ENCODE measurements at regions not wholly inside any gene's neighbourhood (a gene's known extent, or its start where the extent isn't known, plus 50 kb on each side); places are given as distances from the start of the nearest gene placed in this dataset.

DNA sequence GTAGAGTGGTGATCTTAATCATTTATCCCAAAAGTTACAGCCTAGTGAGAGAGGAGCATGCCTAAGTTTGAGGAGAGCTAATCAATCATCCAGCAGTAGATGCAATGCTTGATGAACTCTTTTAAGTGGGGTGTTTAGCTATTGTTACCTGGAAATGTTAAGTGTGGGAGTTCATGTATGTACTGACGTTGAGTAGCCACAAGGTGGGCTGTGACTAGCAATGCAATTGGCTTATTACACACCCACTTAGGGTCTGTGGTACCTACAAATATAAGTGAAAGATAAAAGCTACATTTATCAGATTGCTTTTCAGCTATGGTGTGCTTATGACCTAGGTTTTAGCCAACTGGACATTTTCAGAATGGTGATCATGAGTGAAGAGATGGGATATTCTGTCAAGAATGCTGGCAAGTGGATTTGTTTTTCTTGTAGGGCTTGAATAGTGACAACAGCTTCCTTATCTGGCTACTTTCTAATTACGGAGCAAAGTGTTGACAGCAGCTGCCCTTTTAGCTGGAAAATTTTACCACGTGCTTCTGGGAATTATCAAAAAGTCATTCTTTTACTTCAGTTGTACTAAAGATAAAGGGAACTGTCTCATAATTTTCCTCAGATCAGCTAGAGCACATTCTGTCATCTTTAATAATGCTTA, 170.6 kb downstream of the POSTN start:
- H3K27ac ChIP-seq, result no peak overlapping the region
- H3K4me3 ChIP-seq, result no peak overlapping the region
- intact Hi-C loops (cut with DNase I), result no loop called here
- no peaks in the 10 kb centered on the region for H3K9me3 ChIP-seq
- DNase-seq, result no peak
- TF ChIP-seq, protein P1, sequence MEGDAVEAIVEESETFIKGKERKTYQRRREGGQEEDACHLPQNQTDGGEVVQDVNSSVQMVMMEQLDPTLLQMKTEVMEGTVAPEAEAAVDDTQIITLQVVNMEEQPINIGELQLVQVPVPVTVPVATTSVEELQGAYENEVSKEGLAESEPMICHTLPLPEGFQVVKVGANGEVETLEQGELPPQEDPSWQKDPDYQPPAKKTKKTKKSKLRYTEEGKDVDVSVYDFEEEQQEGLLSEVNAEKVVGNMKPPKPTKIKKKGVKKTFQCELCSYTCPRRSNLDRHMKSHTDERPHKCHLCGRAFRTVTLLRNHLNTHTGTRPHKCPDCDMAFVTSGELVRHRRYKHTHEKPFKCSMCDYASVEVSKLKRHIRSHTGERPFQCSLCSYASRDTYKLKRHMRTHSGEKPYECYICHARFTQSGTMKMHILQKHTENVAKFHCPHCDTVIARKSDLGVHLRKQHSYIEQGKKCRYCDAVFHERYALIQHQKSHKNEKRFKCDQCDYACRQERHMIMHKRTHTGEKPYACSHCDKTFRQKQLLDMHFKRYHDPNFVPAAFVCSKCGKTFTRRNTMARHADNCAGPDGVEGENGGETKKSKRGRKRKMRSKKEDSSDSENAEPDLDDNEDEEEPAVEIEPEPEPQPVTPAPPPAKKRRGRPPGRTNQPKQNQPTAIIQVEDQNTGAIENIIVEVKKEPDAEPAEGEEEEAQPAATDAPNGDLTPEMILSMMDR (IDR thresholded peaks at IDR 0.05), result no peak
- ATAC-seq, result no peak
- no peaks in the 10 kb centered on the region for H3K27me3 ChIP-seq (ENCODE audit: low read depth)
- H3K4me1 ChIP-seq, result no peaks in the 10 kb centered on the region
- H3K36me3 ChIP-seq, result no peaks in the 10 kb centered on the region

DNA sequence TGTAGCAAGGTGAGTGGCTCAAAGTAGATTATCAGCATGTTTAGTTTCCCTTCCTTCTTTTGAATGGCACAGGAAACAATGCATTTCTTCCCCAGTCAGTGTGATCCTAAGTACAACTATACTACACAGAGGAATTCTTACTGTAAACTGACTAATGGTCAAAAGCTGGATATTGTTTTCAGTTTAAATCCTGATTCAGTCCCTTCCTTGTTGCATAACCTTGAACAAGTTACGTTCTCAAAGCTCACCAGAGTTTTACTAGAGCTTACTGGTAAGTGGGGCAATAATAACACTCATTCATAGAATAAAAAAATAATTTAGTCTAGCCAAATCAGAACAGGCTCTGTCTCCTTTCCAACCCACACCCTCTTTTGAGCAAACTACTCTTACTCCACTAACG, 180.1 kb downstream of the POSTN start:
- intact Hi-C loops (cut with DNase I), result no loop called here
- no peaks in the 10 kb centered on the region for H3K36me3 ChIP-seq
- H3K9me3 ChIP-seq, result no peaks in the 10 kb centered on the region
- no peaks in the 10 kb centered on the region for H3K4me1 ChIP-seq
- no peak overlapping the region for H3K4me3 ChIP-seq
- H3K27me3 ChIP-seq (ENCODE audit: low read depth), result no peaks in the 10 kb centered on the region
- no peak overlapping the region for H3K27ac ChIP-seq
- TF ChIP-seq, protein P1 (IDR thresholded peaks at IDR 0.05), result no peak
- DNase-seq, result no peak
- no peak for ATAC-seq

DNA sequence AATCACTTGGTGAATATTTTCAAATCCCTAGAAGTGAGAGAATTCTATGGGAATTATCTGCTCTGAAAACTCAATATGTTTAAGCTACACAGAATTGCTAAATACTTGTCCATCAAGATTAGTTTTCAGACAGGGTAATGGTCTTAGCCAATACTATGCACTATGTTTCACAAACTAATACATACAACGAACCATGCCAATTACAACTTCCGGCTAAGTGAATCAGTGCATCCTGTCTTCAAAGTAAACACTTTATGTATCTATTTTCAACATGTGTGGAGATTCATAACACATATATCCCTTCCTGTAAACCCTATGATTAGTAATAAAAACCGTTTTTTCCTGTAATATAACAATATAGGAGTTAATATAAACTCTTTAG, 181.5 kb downstream of the POSTN start:
- no peak for ATAC-seq
- Histone ChIP-seq H3K27ac (no peak overlapping the region), H3K4me1 (no peaks in the 10 kb centered on the region), H3K27me3 (ENCODE audit: low read depth) (no peaks in the 10 kb centered on the region), H3K9me3 (no peaks in the 10 kb centered on the region), H3K36me3 (no peaks in the 10 kb centered on the region), H3K4me3 (no peak overlapping the region)
- TF ChIP-seq, protein P1 (IDR thresholded peaks at IDR 0.05), result no peak
- intact Hi-C loops (cut with DNase I), result no loop called here
- DNase-seq, result no peak

DNA sequence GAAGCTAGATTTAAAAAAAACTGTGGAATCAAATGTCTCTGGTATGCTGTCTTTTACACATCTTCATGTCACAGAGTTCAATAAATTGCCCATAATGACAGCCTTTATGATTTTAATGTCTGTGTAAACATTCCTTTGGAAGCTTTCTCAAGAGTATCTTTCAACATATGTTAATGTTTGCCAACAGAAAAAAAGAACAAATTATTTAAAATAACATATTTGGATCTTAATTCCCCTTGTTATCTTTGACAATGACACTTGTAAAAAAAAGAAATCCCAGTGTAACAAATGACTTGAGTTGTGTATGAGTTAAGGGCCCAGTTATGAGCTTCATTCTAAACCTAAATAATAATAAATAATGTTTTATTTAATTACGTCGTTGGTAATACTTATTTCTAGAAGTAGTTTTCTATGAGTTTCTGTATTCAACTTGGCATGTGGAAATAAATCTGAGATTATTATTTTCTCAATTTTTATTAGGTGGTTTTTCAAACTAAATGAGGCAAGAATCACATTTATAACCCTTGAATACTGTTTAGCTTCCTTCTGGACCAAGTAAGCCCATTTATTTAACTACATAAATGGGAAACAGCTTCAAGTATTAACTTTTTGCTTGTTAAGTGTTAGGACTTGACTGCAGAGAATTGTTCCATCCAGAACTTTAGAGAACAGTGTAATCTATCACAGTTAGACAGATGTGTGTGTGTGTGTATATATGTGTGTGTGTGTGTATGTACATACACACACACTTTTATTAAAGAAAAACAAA, 182.1 kb downstream of the POSTN start:
- DNase-seq, result no peak
- Histone ChIP-seq H3K27ac (no peak overlapping the region), H3K4me1 (no peaks in the 10 kb centered on the region), H3K4me3 (no peak overlapping the region), H3K36me3 (no peaks in the 10 kb centered on the region), H3K27me3 (ENCODE audit: low read depth) (no peaks in the 10 kb centered on the region), H3K9me3 (no peaks in the 10 kb centered on the region)
- intact Hi-C loops (cut with DNase I), result no loop called here
- ATAC-seq, result no peak
- TF ChIP-seq, protein P1 (IDR thresholded peaks at IDR 0.05), result no peak

DNA sequence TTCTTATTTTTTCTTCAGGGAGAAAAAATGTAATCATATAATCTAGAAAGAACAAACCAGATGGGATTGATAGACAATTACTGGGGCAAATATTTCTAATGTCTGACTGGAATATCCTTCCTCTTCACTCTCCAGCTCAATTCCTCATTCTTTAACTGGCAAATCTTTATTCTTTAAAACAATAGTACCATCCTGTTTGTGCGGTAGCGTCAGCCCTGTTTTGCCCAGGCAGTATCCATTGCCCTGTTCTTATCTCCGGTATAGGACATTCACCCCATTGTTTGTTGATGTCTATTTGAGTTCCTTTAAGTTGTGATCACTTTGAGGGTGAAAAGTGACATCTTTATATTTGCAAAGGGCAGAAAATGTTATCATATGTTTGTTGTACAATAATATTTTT, 185.4 kb downstream of the POSTN start:
- H3K27ac ChIP-seq, result no peak overlapping the region

More for the DNA sequence above, 185.4 kb downstream of the POSTN start:
- intact Hi-C loops (cut with DNase I), result no loop called here
- DNase-seq, result no peak
- no peaks in the 10 kb centered on the region for H3K36me3 ChIP-seq
- no peaks in the 10 kb centered on the region for H3K4me1 ChIP-seq
- ATAC-seq, result no peak
- H3K27me3 ChIP-seq (ENCODE audit: low read depth), result no peaks in the 10 kb centered on the region
- H3K9me3 ChIP-seq, result no peaks in the 10 kb centered on the region
- H3K4me3 ChIP-seq, result no peak overlapping the region
- TF ChIP-seq, protein P1 (IDR thresholded peaks at IDR 0.05), result no peak
